H9 (cell line): ENCODE measurements at regions not wholly inside any gene's neighbourhood (a gene's known extent, or its start where the extent isn't known, plus 50 kb on each side); places are given as distances from the start of the nearest gene placed in this dataset.

Experiments used
- DNase-seq: peaks from one replicate; pipeline ENCODE4 v3.0.0-alpha.2; 2017
- H2AFZ ChIP-seq: one replicate; pipeline ENCODE4 v1.6.1; 2013; ENCODE audit warnings: mild to moderate bottlenecking, low read length, control low read depth, moderate library complexity
- H2AK5ac ChIP-seq: 2 replicates; pipeline ENCODE4 v1.6.1; 2013; ENCODE audit warnings: low read length, control low read depth, mixed read lengths; ENCODE audit not compliant: insufficient read length
- H2BK120ac ChIP-seq: one replicate; pipeline ENCODE4 v1.6.1; 2013; ENCODE audit warnings: low read depth, mild to moderate bottlenecking, low read length, control low read depth, inconsistent platforms; ENCODE audit not compliant: poor library complexity, severe bottlenecking
- H2BK12ac ChIP-seq: 2 replicates; pipeline ENCODE4 v1.6.1; 2013; ENCODE audit warnings: low read length, control low read depth, mixed read lengths, low read depth; ENCODE audit not compliant: insufficient read length
- H2BK15ac ChIP-seq: 2 replicates; pipeline ENCODE4 v1.6.1; 2013; ENCODE audit warnings: low read depth, low read length, control low read depth
- H2BK20ac ChIP-seq: one replicate; pipeline ENCODE4 v1.6.1; 2013; ENCODE audit warnings: low read depth, mild to moderate bottlenecking, low read length, control low read depth, inconsistent platforms; ENCODE audit not compliant: poor library complexity, severe bottlenecking
- H2BK5ac ChIP-seq: 2 replicates; pipeline ENCODE4 v1.6.1; 2013; ENCODE audit warnings: low read length, control low read depth, mixed read lengths; ENCODE audit not compliant: insufficient read length
- H3K14ac ChIP-seq: 2 replicates; pipeline ENCODE4 v1.6.1; 2013; ENCODE audit warnings: low read length, control low read depth; ENCODE audit not compliant: insufficient read depth
- H3K18ac ChIP-seq: 2 replicates; pipeline ENCODE4 v1.6.1; 2013; ENCODE audit warnings: low read depth, mild to moderate bottlenecking, mixed read lengths, low read length, control low read depth; ENCODE audit not compliant: insufficient read length
- H3K23ac ChIP-seq: 2 replicates; pipeline ENCODE4 v1.6.1; 2013; ENCODE audit warnings: low read length, control low read depth, mixed read lengths, low read depth; ENCODE audit not compliant: insufficient read length
- H3K23me2 ChIP-seq: 2 replicates; pipeline ENCODE4 v1.6.1; 2013; ENCODE audit warnings: low read depth, mild to moderate bottlenecking, mixed read lengths, low read length, control low read depth; ENCODE audit not compliant: insufficient read length, poor library complexity, severe bottlenecking
- H3K27ac ChIP-seq: 2 replicates; pipeline ENCODE4 v1.5.1; 2013; ENCODE audit warnings: low read length, control low read depth, mixed read lengths, low read depth; ENCODE audit not compliant: insufficient read length
- H3K27me3 ChIP-seq: 2 replicates; pipeline ENCODE4 v1.6.1; 2013; ENCODE audit warnings: low read length, control low read depth, inconsistent platforms; ENCODE audit not compliant: insufficient read depth
- H3K4ac ChIP-seq: 2 replicates; pipeline ENCODE4 v1.6.1; 2013; ENCODE audit warnings: low read depth, mild to moderate bottlenecking, control low read depth, inconsistent platforms, low read length, moderate library complexity
- H3K4me1 ChIP-seq: 2 replicates; pipeline ENCODE4 v1.6.1; 2013; ENCODE audit warnings: low read length, control low read depth, inconsistent platforms; ENCODE audit not compliant: insufficient read depth
- H3K4me2 ChIP-seq: 2 replicates; pipeline ENCODE4 v1.6.1; 2013; ENCODE audit warnings: low read length, control low read depth, mixed read lengths; ENCODE audit not compliant: insufficient read length, insufficient read depth
- H3K56ac ChIP-seq: 2 replicates; pipeline ENCODE4 v1.6.1; 2013; ENCODE audit warnings: low read depth, mild to moderate bottlenecking, mixed read lengths, low read length, control low read depth; ENCODE audit not compliant: insufficient read length
- H3K79me1 ChIP-seq: 2 replicates; pipeline ENCODE4 v1.6.1; 2013; ENCODE audit warnings: low read depth, mild to moderate bottlenecking, moderate library complexity, low read length, control low read depth, inconsistent platforms; ENCODE audit not compliant: insufficient read depth, poor library complexity, severe bottlenecking
- H3K79me2 ChIP-seq: 2 replicates; pipeline ENCODE4 v1.6.1; 2013; ENCODE audit warnings: low read length, control low read depth, inconsistent platforms; ENCODE audit not compliant: insufficient read depth
- H3K9ac ChIP-seq: 2 replicates; pipeline ENCODE4 v1.6.1; 2013; ENCODE audit warnings: low read length, control low read depth, mixed read lengths; ENCODE audit not compliant: insufficient read length; ENCODE audit errors: extremely low read depth
- H3K9me3 ChIP-seq: one replicate; pipeline ENCODE4 v1.6.1; 2013; ENCODE audit warnings: low read depth, low read length, inconsistent platforms; ENCODE audit not compliant: control insufficient read depth
- H3T11ph ChIP-seq: one replicate; pipeline ENCODE4 v1.6.1; 2013; ENCODE audit warnings: mild to moderate bottlenecking, low read length, control low read depth, inconsistent platforms
- H4K20me1 ChIP-seq: one replicate; pipeline ENCODE4 v1.6.1; 2013; ENCODE audit not compliant: control insufficient read depth, insufficient read length, insufficient read depth
- H4K5ac ChIP-seq: 2 replicates; pipeline ENCODE4 v1.6.1; 2013; ENCODE audit warnings: low read depth, mild to moderate bottlenecking, mixed read lengths, low read length, control low read depth; ENCODE audit not compliant: insufficient read length
- H4K8ac ChIP-seq: replicated peaks from 2 replicates; pipeline ENCODE4 v1.6.1; 2013; ENCODE audit warnings: low read length, control low read depth, mixed read lengths, low read depth; ENCODE audit not compliant: insufficient read length
- H4K91ac ChIP-seq: 2 replicates; pipeline ENCODE4 v1.6.1; 2013; ENCODE audit warnings: low read depth, mild to moderate bottlenecking, moderate library complexity, mixed read lengths, low read length, control low read depth; ENCODE audit not compliant: insufficient read length
- H3K27ac Mint-ChIP-seq, 3 experiments: 2 replicates in 2 of 3; 3 replicates in 1 of 3; pipeline ENCODE4 v1.8.0; 2020 to 2021; ENCODE audit warnings: mixed read lengths in 3 of 3, mild to moderate bottlenecking in 1 of 3, moderate library complexity in 1 of 3
- H3K27me3 Mint-ChIP-seq: 2 replicates; pipeline ENCODE4 v1.8.0; 2021; ENCODE audit warnings: low read depth, mild to moderate bottlenecking, moderate library complexity, mixed read lengths
- H3K36me3 Mint-ChIP-seq, 3 experiments: 2 replicates in 2 of 3; 3 replicates in 1 of 3; pipeline ENCODE4 v1.8.0; 2020 to 2021; ENCODE audit warnings: low read depth in 3 of 3, mixed read lengths in 3 of 3; ENCODE audit not compliant: insufficient read depth in 1 of 3
- H3K4me1 Mint-ChIP-seq, 2 experiments: 2 replicates each; pipeline ENCODE4 v1.8.0; 2020; ENCODE audit warnings: mixed read lengths in 2 of 2
- H3K4me3 Mint-ChIP-seq, 2 experiments: 2 replicates in 1 of 2; 3 replicates in 1 of 2; pipeline ENCODE4 v1.8.0; 2020 to 2021; ENCODE audit warnings: mild to moderate bottlenecking in 2 of 2, mixed read lengths in 2 of 2, moderate library complexity in 1 of 2
- H3K9me3 Mint-ChIP-seq, 2 experiments: 2 replicates in 1 of 2; 3 replicates in 1 of 2; pipeline ENCODE4 v1.8.0; 2020; ENCODE audit warnings: mild to moderate bottlenecking in 2 of 2, mixed read lengths in 2 of 2, moderate library complexity in 1 of 2
- WGBS: extraction: QIAGEN DNeasy Blood & Tissue Kit; methylation state at CpG from one replicate; pipeline ENCODE4 v1.1.7; 2013; ENCODE audit warnings: missing lambda C conversion rate, low lambda C conversion rate, mixed read lengths; ENCODE audit not compliant: insufficient read length; ENCODE audit errors: extremely low coverage; 5-methylcytosine and 5-hydroxymethylcytosine counted together
- TF ChIP-seq, protein P1 (sequence below): fragments of 200-600 bp; sonication (generic); conservative IDR thresholded peaks from 3 replicates; pipeline ENCODE4 v1.8.0; 2021; ENCODE audit warnings: antibody characterized with exemption, mild to moderate bottlenecking

DNA sequence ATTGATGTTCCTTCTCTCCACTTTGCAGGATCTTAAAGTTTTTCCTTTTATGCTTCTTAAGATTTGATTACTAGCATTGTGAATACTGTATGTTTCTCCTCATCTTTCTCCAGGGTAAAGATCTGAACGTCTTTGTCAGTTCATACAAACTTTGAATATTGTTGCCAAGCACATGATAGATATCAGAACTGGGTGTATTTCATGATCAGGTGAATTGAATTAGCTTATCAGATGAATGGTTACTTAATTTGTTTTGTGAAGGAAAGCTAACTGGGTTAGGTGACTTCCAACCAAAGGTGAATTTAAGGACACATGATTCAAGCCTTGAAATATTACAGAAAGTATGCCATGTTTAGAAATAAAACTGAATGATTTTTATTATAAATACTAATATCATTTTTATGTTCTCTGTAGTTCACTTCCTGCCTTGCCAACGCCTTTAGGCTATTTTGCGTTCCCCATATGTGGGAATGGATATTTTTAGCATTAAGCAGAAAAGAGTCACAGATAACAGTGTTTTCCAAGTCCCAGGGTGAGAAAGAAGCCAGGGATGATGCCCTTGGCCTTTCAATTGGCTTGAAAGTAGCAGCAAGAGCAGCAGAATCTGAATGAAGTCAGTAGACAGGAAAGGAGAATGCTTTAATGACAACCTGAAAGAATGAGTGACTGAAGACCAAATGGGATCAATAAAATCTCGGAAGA, 752.1 kb downstream of the NCAM2 start:
- Histone ChIP-seq H4K91ac (no peak overlapping the region), H2BK20ac (no peak overlapping the region), H3K23ac (no peak overlapping the region), H2BK5ac (no peak overlapping the region), H2BK15ac (no peak overlapping the region), H3K23me2 (no peaks in the 10 kb centered on the region), H3K4ac (no peak overlapping the region), H2BK120ac (no peak overlapping the region), H3K79me1 (no peaks in the 10 kb centered on the region), H3K27me3 (no peaks in the 10 kb centered on the region), H4K20me1 (no peaks in the 10 kb centered on the region), H3K4me1 (no peaks in the 10 kb centered on the region), H3T11ph (no peak overlapping the region), H3K18ac (no peak overlapping the region), H2AK5ac (no peak overlapping the region), H4K8ac (no peak overlapping the region), H3K14ac (no peak overlapping the region), H3K9me3 (no peaks in the 10 kb centered on the region), H3K56ac (no peak overlapping the region), H2AFZ (no peak overlapping the region), H3K4me2 (no peak overlapping the region), H2BK12ac (no peak overlapping the region), H3K79me2 (no peaks in the 10 kb centered on the region), H4K5ac (no peak overlapping the region), H3K27ac (no peak overlapping the region), H3K9ac (no peak overlapping the region)
- Mint-ChIP-seq H3K27me3 (no peaks in the 10 kb centered on the region), H3K36me3 (peaks cover 0 to 7% (median 0%) of the 10 kb centered on the region in 3 experiments; a peak in 1 of 7 replicates), H3K4me3 (no peak overlapping the region), H3K4me1 (no peaks in the 10 kb centered on the region), H3K9me3 (peaks cover 2 to 10% of the 10 kb centered on the region in 2 experiments; a peak in 3 of 5 replicates), H3K27ac (no peak overlapping the region; a peak in 2 of 7 replicates)
- no CpG with 5 or more reads among the region's 4 CpGs for WGBS
- TF ChIP-seq, protein P1, sequence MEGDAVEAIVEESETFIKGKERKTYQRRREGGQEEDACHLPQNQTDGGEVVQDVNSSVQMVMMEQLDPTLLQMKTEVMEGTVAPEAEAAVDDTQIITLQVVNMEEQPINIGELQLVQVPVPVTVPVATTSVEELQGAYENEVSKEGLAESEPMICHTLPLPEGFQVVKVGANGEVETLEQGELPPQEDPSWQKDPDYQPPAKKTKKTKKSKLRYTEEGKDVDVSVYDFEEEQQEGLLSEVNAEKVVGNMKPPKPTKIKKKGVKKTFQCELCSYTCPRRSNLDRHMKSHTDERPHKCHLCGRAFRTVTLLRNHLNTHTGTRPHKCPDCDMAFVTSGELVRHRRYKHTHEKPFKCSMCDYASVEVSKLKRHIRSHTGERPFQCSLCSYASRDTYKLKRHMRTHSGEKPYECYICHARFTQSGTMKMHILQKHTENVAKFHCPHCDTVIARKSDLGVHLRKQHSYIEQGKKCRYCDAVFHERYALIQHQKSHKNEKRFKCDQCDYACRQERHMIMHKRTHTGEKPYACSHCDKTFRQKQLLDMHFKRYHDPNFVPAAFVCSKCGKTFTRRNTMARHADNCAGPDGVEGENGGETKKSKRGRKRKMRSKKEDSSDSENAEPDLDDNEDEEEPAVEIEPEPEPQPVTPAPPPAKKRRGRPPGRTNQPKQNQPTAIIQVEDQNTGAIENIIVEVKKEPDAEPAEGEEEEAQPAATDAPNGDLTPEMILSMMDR = no peak
- DNase-seq = no peak
